PC-3 (cell line): ENCODE measurements at regions not wholly inside any gene's neighbourhood (a gene's known extent, or its start where the extent isn't known, plus 50 kb on each side); places are given as distances from the start of the nearest gene placed in this dataset.

Experiments used
- ATAC-seq: fragments of 200-7000 bp; cut with Tn5 transposase; 2 replicates; pipeline ENCODE4 v1.9.1; 2020; ENCODE audit warnings: mild to moderate bottlenecking, moderate library complexity
- BruUV-seq: library from RNA; stranded (reverse); fragments of 400-500 nt; replicated peaks from 2 replicates; lab custom pipeline; 2021; lab: Mats Ljungman, UMichigan
- CTCF ChIA-PET: fragments of 300-600 bp; sonication (Branson Sonifier 250); formaldehyde crosslinking; loops from one replicate; lab custom pipeline; 2022; ENCODE audit warnings: antibody characterized with exemption; lab: Charles Lee
- POLR2A ChIA-PET: fragments of 300-600 bp; sonication (Branson Sonifier 250); formaldehyde crosslinking; loops from one replicate; lab custom pipeline; 2022; ENCODE audit warnings: antibody characterized with exemption; ENCODE audit not compliant: unreplicated experiment; lab: Charles Lee
- DNase-seq: peaks from one replicate; pipeline ENCODE4 v3.0.0-alpha.2; 2015
- H2AFZ ChIP-seq: fragments of 300-600 bp; sonication (generic); 2 replicates; pipeline ENCODE4 v1.6.0; 2016; ENCODE audit warnings: antibody characterized with exemption, low read length
- H3F3A ChIP-seq: fragments of 300-600 bp; sonication (generic); one replicate; pipeline ENCODE4 v1.6.0; 2017; ENCODE audit warnings: antibody characterized with exemption, low read length, control low read depth, mild to moderate bottlenecking; ENCODE audit not compliant: unreplicated experiment
- H3K27ac ChIP-seq: fragments of 300-600 bp; sonication (generic); 2 replicates; pipeline ENCODE4 v1.5.1; 2016; ENCODE audit warnings: mild to moderate bottlenecking, low read length
- H3K27me3 ChIP-seq: fragments of 300-600 bp; sonication (generic); 2 replicates; pipeline ENCODE4 v1.6.1; 2016; ENCODE audit warnings: low read length, mixed read lengths
- H3K36me3 ChIP-seq: fragments of 300-600 bp; sonication (generic); 2 replicates; pipeline ENCODE4 v1.6.1; 2016; ENCODE audit warnings: low read depth, mixed run types, low read length, mixed read lengths
- H3K4me1 ChIP-seq: fragments of 300-600 bp; sonication (generic); 2 replicates; pipeline ENCODE4 v1.5.1; 2016; ENCODE audit warnings: low read length; ENCODE audit not compliant: insufficient read depth
- H3K4me2 ChIP-seq: fragments of 300-600 bp; sonication (generic); 2 replicates; pipeline ENCODE4 v1.6.0; 2016; ENCODE audit warnings: low read length
- H3K4me3 ChIP-seq: fragments of 300-600 bp; sonication (generic); 2 replicates; pipeline ENCODE4 v1.5.1; 2016; ENCODE audit warnings: mild to moderate bottlenecking, low read length, mixed read lengths
- H3K79me2 ChIP-seq: fragments of 300-600 bp; sonication (generic); 2 replicates; pipeline ENCODE4 v1.6.1; 2017; ENCODE audit warnings: low read length, mixed read lengths
- H3K9ac ChIP-seq: fragments of 300-600 bp; sonication (generic); 2 replicates; pipeline ENCODE4 v1.6.0; 2016; ENCODE audit warnings: mild to moderate bottlenecking, low read length
- H3K9me2 ChIP-seq: fragments of 300-600 bp; sonication (generic); replicated peaks from 2 replicates; pipeline ENCODE4 v1.6.1; 2016; ENCODE audit warnings: mixed run types, low read length, mixed read lengths
- H3K9me3 ChIP-seq: fragments of 300-600 bp; sonication (generic); 2 replicates; pipeline ENCODE4 v1.6.1; 2016; ENCODE audit warnings: low read length, mixed read lengths
- H4K20me1 ChIP-seq: fragments of 300-600 bp; sonication (generic); 2 replicates; pipeline ENCODE4 v1.6.1; 2016; ENCODE audit warnings: low read length, mixed read lengths
- CTCF ChIP-seq: fragments of 300-600 bp; sonication (generic); conservative IDR thresholded peaks from 2 replicates; pipeline ENCODE4 v1.5.1; 2017; ENCODE audit warnings: antibody characterized with exemption, low read depth, mild to moderate bottlenecking, low read length
- EZH2 ChIP-seq: fragments of 300-600 bp; sonication (generic); IDR thresholded peaks from one replicate; pipeline ENCODE4 v1.6.1; 2017; ENCODE audit warnings: antibody characterized with exemption, mild to moderate bottlenecking, low read length; ENCODE audit not compliant: unreplicated experiment
- EZH2phosphoT487 ChIP-seq: fragments of 300-600 bp; sonication (generic); IDR thresholded peaks from 2 replicates; pipeline ENCODE4 v1.6.1; 2018; ENCODE audit warnings: mild to moderate bottlenecking, antibody characterized with exemption, low read length, borderline replicate concordance
- intact Hi-C: fragments of 100-400 bp; cut with micrococcal nuclease; formaldehyde crosslinking; loops from 2 replicates; pipeline ENCODE4 v1.9.0; 2023

GRCh38 chr15:69657626-69658025 is 205.0 kb downstream of the RPLP1 start:
- DNase-seq (no peak), ATAC-seq (no peak)
- BruUV-seq = no TSS peak
- H3K79me2 ChIP-seq = no peaks in the 10 kb centered on the region
- H2AFZ ChIP-seq = no peak overlapping the region
- H3K9me3 ChIP-seq = no peaks in the 10 kb centered on the region
- no peaks in the 10 kb centered on the region for H3K36me3 ChIP-seq
- intact Hi-C loops = no loop called here
- no peak overlapping the region for H3K4me3 ChIP-seq
- ChIA-PET POLR2A (no interaction called here), CTCF (no interaction called here)
- no peak overlapping the region for H3K4me2 ChIP-seq
- no peaks in the 10 kb centered on the region for H3K9me2 ChIP-seq
- no peaks in the 10 kb centered on the region for H3F3A ChIP-seq
- no peak overlapping the region for H3K9ac ChIP-seq
- 0 out of 2 replicates have a peak, but pooled peaks cover 4% of the 10 kb centered on the region for H3K27me3 ChIP-seq
- no peak overlapping the region for H3K27ac ChIP-seq
- H4K20me1 ChIP-seq = no peaks in the 10 kb centered on the region
- TF ChIP-seq EZH2phosphoT487 (no peak), CTCF (no peak), EZH2 (no peak)
- H3K4me1 ChIP-seq = peaks cover 15% of the 10 kb centered on the region

GRCh38 chr15:69658411-69658945 is 205.9 kb downstream of the RPLP1 start:
- no peak overlapping the region for H3K4me3 ChIP-seq
- CTCF ChIA-PET = no interaction called here
- H4K20me1 ChIP-seq = no peaks in the 10 kb centered on the region
- intact Hi-C loops = no loop called here
- ATAC-seq = no peak
- no peak overlapping the region for H3K27ac ChIP-seq
- H3K4me2 ChIP-seq = no peak overlapping the region
- H3K79me2 ChIP-seq = no peaks in the 10 kb centered on the region
- H3K4me1 ChIP-seq = peaks cover 15% of the 10 kb centered on the region
- POLR2A ChIA-PET = no interaction called here
- no peak for DNase-seq
- TF ChIP-seq EZH2phosphoT487 (no peak), EZH2 (no peak), CTCF (no peak)
- H3K36me3 ChIP-seq = no peaks in the 10 kb centered on the region
- no peak overlapping the region for H3K9ac ChIP-seq
- no peaks in the 10 kb centered on the region for H3K9me2 ChIP-seq
- H3K27me3 ChIP-seq = 0 out of 2 replicates have a peak, but pooled peaks cover 4% of the 10 kb centered on the region
- no peak overlapping the region for H2AFZ ChIP-seq
- BruUV-seq = no TSS peak
- no peaks in the 10 kb centered on the region for H3K9me3 ChIP-seq
- no peaks in the 10 kb centered on the region for H3F3A ChIP-seq

GRCh38 chr15:69659454-69660050 is 206.9 kb downstream of the RPLP1 start:
- POLR2A ChIA-PET = no interaction called here

More at GRCh38 chr15:69659454-69660050, 206.9 kb downstream of the RPLP1 start:
- peaks cover 15% of the 10 kb centered on the region for H3K4me1 ChIP-seq
- no peaks in the 10 kb centered on the region for H3K9me3 ChIP-seq
- no peaks in the 10 kb centered on the region for H3K79me2 ChIP-seq
- no peaks in the 10 kb centered on the region for H3K36me3 ChIP-seq
- peak overlapping the region; percentile 16; the same call in 1 of the 2 replicates for H3K4me2 ChIP-seq
- H3K9me2 ChIP-seq = no peaks in the 10 kb centered on the region
- TF ChIP-seq CTCF = no peak
- TF ChIP-seq EZH2 = no peak
- TF ChIP-seq EZH2phosphoT487 = no peak
- CTCF ChIA-PET = no interaction called here
- peak overlapping the region; percentile 65 for H3K27ac ChIP-seq
- BruUV-seq = no TSS peak
- no peaks in the 10 kb centered on the region for H3F3A ChIP-seq
- H3K27me3 ChIP-seq = no peaks in the 10 kb centered on the region
- intact Hi-C loops = no loop called here
- no peak overlapping the region for H3K4me3 ChIP-seq
- peak; percentile 13; the same call in 1 of the 2 replicates for ATAC-seq
- no peak overlapping the region for H2AFZ ChIP-seq
- peak; percentile 80 for DNase-seq
- H4K20me1 ChIP-seq = no peaks in the 10 kb centered on the region
- no peak overlapping the region for H3K9ac ChIP-seq
